HepG2 (cell line): ENCODE measurements at regions not wholly inside any gene's neighbourhood (a gene's known extent, or its start where the extent isn't known, plus 50 kb on each side); places are given as distances from the start of the nearest gene placed in this dataset.

ENCODE experiments used
- ATAC-seq: fragments of 200-7000 bp; cut with Tn5 transposase; 3 replicates; pipeline ENCODE4 v1.9.1; 2020; ENCODE audit warnings: mild to moderate bottlenecking, moderate library complexity
- BruUV-seq: library from RNA; stranded (reverse); fragments of 400-500 nt; replicated peaks from 2 replicates; lab custom pipeline; 2021; lab: Mats Ljungman, UMichigan
- CTCF ChIA-PET: fragments of 300-600 bp; formaldehyde crosslinking; extraction: SDS; loops from one replicate; lab custom pipeline; 2021; ENCODE audit warnings: low total read pairs, inconsistent platforms, low intra/inter-chr PET ratio; lab: Yijun Ruan, JAX
- POLR2A ChIA-PET: fragments of 350-600 bp; sonication (Branson Sonifier 250); formaldehyde crosslinking; loops from one replicate; lab custom pipeline; 2020; ENCODE audit warnings: antibody characterized with exemption, inconsistent platforms; lab: Yijun Ruan, JAX
- DNase-seq: peaks from one replicate; pipeline ENCODE4 v3.0.0-alpha.2; 2015; ENCODE audit warnings: low spot score
- FAIRE-seq: peaks from 3 replicates; lab custom pipeline; 2011; peaks lifted over from hg19 to GRCh38; lab: Jason Lieb, UNC
- H2AFZ ChIP-seq: one replicate; pipeline ENCODE4 v1.6.1; 2011; ENCODE audit warnings: low read length, inconsistent platforms
- H3K27ac ChIP-seq: fragments of 300-600 bp; 3 replicates; pipeline ENCODE4 v1.8.0; 2011; ENCODE audit warnings: mixed run types, mild to moderate bottlenecking, mixed read lengths, low read length, inconsistent platforms; ENCODE audit not compliant: insufficient read depth; ENCODE audit errors: extremely low read length
- H3K27me3 ChIP-seq, 2 experiments: fragments of 200-600 bp in 1 of 2; 2 replicates in 1 of 2; 3 replicates in 1 of 2; pipeline versions ENCODE4 v1.6.0 to v1.8.0; 2011; ENCODE audit warnings: low read length in 2 of 2, mild to moderate bottlenecking in 2 of 2, moderate library complexity in 2 of 2, inconsistent platforms in 1 of 2; ENCODE audit not compliant: insufficient read depth in 2 of 2, control insufficient read depth in 1 of 2
- H3K36me3 ChIP-seq, 2 experiments: fragments of 200-600 bp in 1 of 2; replicated peaks in 1 of 2; 2 replicates in 1 of 2; 3 replicates in 1 of 2; pipeline versions ENCODE4 v1.5.1 to v1.8.0; 2011; ENCODE audit warnings: low read length in 2 of 2, inconsistent platforms in 1 of 2; ENCODE audit not compliant: insufficient read depth in 2 of 2, control insufficient read depth in 1 of 2
- H3K4me1 ChIP-seq: 2 replicates; pipeline ENCODE4 v1.5.1; 2012; ENCODE audit warnings: low read length, inconsistent platforms; ENCODE audit not compliant: insufficient read depth
- H3K4me2 ChIP-seq: 2 replicates; pipeline ENCODE4 v1.6.0; 2011; ENCODE audit warnings: low read depth, low read length, inconsistent platforms
- H3K4me3 ChIP-seq, 3 experiments: fragments of 200-600 bp in 1 of 3; sonication (generic), shearing (Covaris generic) in 1 of 3; replicated peaks in 1 of 3; 2 replicates each; pipeline ENCODE4 v1.5.1; 2011 to 2016; ENCODE audit warnings: low read length in 3 of 3, inconsistent platforms in 2 of 3, low read depth in 2 of 3, mild to moderate bottlenecking in 2 of 3, control low read depth in 1 of 3, mixed read lengths in 1 of 3; ENCODE audit not compliant: insufficient read depth in 1 of 3
- H3K79me2 ChIP-seq: one replicate; pipeline ENCODE4 v1.6.1; 2011; ENCODE audit warnings: low read length, inconsistent platforms; ENCODE audit not compliant: insufficient read depth
- H3K9ac ChIP-seq: 2 replicates; pipeline ENCODE4 v1.6.0; 2011; ENCODE audit warnings: mild to moderate bottlenecking, low read depth, low read length, inconsistent platforms; ENCODE audit not compliant: insufficient read depth
- H3K9me3 ChIP-seq: 2 replicates; pipeline ENCODE4 v1.5.1; 2012; ENCODE audit warnings: mild to moderate bottlenecking, low read length
- H4K20me1 ChIP-seq: 2 replicates; pipeline ENCODE4 v1.6.0; 2011; ENCODE audit warnings: inconsistent platforms, mild to moderate bottlenecking, low read length, moderate library complexity; ENCODE audit not compliant: insufficient read depth
- CCAR2 ChIP-seq: fragments of 200-400 bp; formaldehyde crosslinking; optimal IDR thresholded peaks from 2 replicates; pipeline ENCODE3; 2018; ENCODE audit warnings: low read depth, mild to moderate bottlenecking, low read length, moderate library complexity
- CHD2 ChIP-seq: IDR thresholded peaks from 2 replicates; pipeline ENCODE4 v1.6.1; 2011; ENCODE audit warnings: low read depth, low read length, improper control_type of control experiment
- FLYWCH1 ChIP-seq: sonication (generic); formaldehyde crosslinking; IDR thresholded peaks from 2 replicates; pipeline ENCODE4 v1.8.1; 2023; ENCODE audit warnings: mild to moderate bottlenecking, missing genetic modification reagents
- GFI1 ChIP-seq: sonication (generic); formaldehyde crosslinking; IDR thresholded peaks from 2 replicates; pipeline ENCODE4 v1.5.0; 2020; ENCODE audit warnings: missing genetic modification reagents, mild to moderate bottlenecking, borderline replicate concordance
- MED13 ChIP-seq: sonication (generic); formaldehyde crosslinking; IDR thresholded peaks from 2 replicates; pipeline ENCODE4 v1.5.0; 2020; ENCODE audit warnings: missing genetic modification reagents
- PAX8 ChIP-seq: sonication (generic); formaldehyde crosslinking; IDR thresholded peaks from 2 replicates; pipeline ENCODE4 v1.8.0; 2022; ENCODE audit warnings: mild to moderate bottlenecking, missing genetic modification reagents, borderline replicate concordance
- SRSF1 ChIP-seq: fragments of 200-400 bp; formaldehyde crosslinking; optimal IDR thresholded peaks from 2 replicates; pipeline ENCODE3; 2017; ENCODE audit warnings: mild to moderate bottlenecking, low read depth, low read length, moderate library complexity
- STAG1 ChIP-seq: sonication (generic); formaldehyde crosslinking; IDR thresholded peaks from 2 replicates; pipeline ENCODE4 v1.4.0; 2020; ENCODE audit warnings: missing genetic modification reagents
- ZNF331 ChIP-seq: sonication (generic); formaldehyde crosslinking; IDR thresholded peaks from 2 replicates; pipeline ENCODE4 v1.4.0; 2020; ENCODE audit warnings: missing genetic modification reagents
- ZNF513 ChIP-seq: sonication (generic); formaldehyde crosslinking; conservative IDR thresholded peaks from 2 replicates; pipeline ENCODE4 v1.5.0; 2020; ENCODE audit warnings: missing genetic modification reagents
- in situ Hi-C: cut with HindIII; loops from 2 replicates; pipeline ENCODE4 v1.10.0; 2017; ENCODE audit warnings: low pct_unique_long_range_greater_than_20kb; ENCODE audit not compliant: extremely low pct_ligation_motif_present
- intact Hi-C: fragments of 100-400 bp; cut with micrococcal nuclease; formaldehyde crosslinking; loops from one replicate; pipeline ENCODE4 v1.10.0; 2022; ENCODE audit not compliant: unreplicated experiment

- TF ChIP-seq FLYWCH1 (CRISPR knock-in tag) (no peak), ZNF513 (CRISPR knock-in tag) (no peak), CHD2 (no peak), ZNF331 (CRISPR knock-in tag) (no peak), MED13 (CRISPR knock-in tag) (no peak), PAX8 (CRISPR knock-in tag) (no peak), CCAR2 (no peak), STAG1 (CRISPR knock-in tag) (no peak), GFI1 (CRISPR knock-in tag) (no peak), SRSF1 (no peak)
Measured at GRCh38 chr4:129282293-129282692, 186.3 kb downstream of the C4orf33 start.

More at GRCh38 chr4:129282293-129282692, 186.3 kb downstream of the C4orf33 start:
- no peak overlapping the region for H3K4me3 ChIP-seq
- in situ Hi-C loops (no loop called here), intact Hi-C loops (no loop called here)
- H2AFZ ChIP-seq: no peak overlapping the region
- FAIRE-seq (no peak), DNase-seq (no peak), ATAC-seq (no peak)
- no peak overlapping the region for H3K27ac ChIP-seq
- no peaks in the 10 kb centered on the region for H4K20me1 ChIP-seq
- H3K9me3 ChIP-seq: no peaks in the 10 kb centered on the region
- BruUV-seq: no TSS peak
- no peaks in the 10 kb centered on the region for H3K79me2 ChIP-seq
- no peaks in the 10 kb centered on the region for H3K4me1 ChIP-seq
- H3K36me3 ChIP-seq: no peaks in the 10 kb centered on the region
- POLR2A ChIA-PET: no interaction called here
- no peak overlapping the region for H3K9ac ChIP-seq
- H3K4me2 ChIP-seq: no peak overlapping the region
- H3K27me3 ChIP-seq: no peaks in the 10 kb centered on the region
- CTCF ChIA-PET: no interaction called here
